A549 (cell line): ENCODE measurements at regions not wholly inside any gene's neighbourhood (a gene's known extent, or its start where the extent isn't known, plus 50 kb on each side); places are given as distances from the start of the nearest gene placed in this dataset.

Source experiments
- ATAC-seq, 2 experiments: fragments of 200-7000 bp in 1 of 2; fragments of >200 bp in 1 of 2; cut with Nextera tagmentation in 1 of 2; cut with Tn5 transposase in 1 of 2; 3 replicates each; pipeline versions ENCODE4 v1.8.0 to v1.9.1; 2018 to 2020; ENCODE audit warnings: mild to moderate bottlenecking in 1 of 2, moderate library complexity in 1 of 2
- CTCF ChIA-PET: fragments of 300-600 bp; sonication (Branson Sonifier 250); formaldehyde crosslinking; extraction: SDS; loops from one replicate; lab custom pipeline; 2021; ENCODE audit warnings: antibody characterized with exemption, inconsistent platforms; lab: Yijun Ruan, JAX
- POLR2A ChIA-PET: fragments of 350-600 bp; formaldehyde crosslinking; extraction: SDS; loops from one replicate; lab custom pipeline; 2021; ENCODE audit warnings: antibody characterized with exemption, inconsistent platforms; lab: Yijun Ruan, JAX
- DNase-seq, 2 experiments: peaks; one replicate each; pipeline versions ENCODE4 v3.0.0 to v3.0.0-alpha.2; 2011 to 2016; ENCODE audit warnings: low read depth in 1 of 2, low spot score in 1 of 2
- FAIRE-seq: peaks from 2 replicates; lab custom pipeline; 2011; peaks lifted over from hg19 to GRCh38; lab: Jason Lieb, UNC
- H3K27ac ChIP-seq, 2 experiments: fragments of >200 bp; sonication (Bioruptor Twin); formaldehyde crosslinking; 3 replicates each; pipeline ENCODE4 v1.5.1; 2016 to 2017
- H3K4me1 ChIP-seq: fragments of >200 bp; sonication (Bioruptor Twin); formaldehyde crosslinking; 3 replicates; pipeline ENCODE4 v1.6.1; 2016
- H3K4me2 ChIP-seq: fragments of >200 bp; sonication (Bioruptor Twin); formaldehyde crosslinking; 3 replicates; pipeline ENCODE4 v1.6.1; 2016
- H3K4me3 ChIP-seq: fragments of >200 bp; sonication (Bioruptor Twin); formaldehyde crosslinking; 3 replicates; pipeline ENCODE4 v1.5.1; 2016
- H3K9me3 ChIP-seq: fragments of >200 bp; sonication (Bioruptor Twin); formaldehyde crosslinking; 3 replicates; pipeline ENCODE4 v1.6.1; 2016
- BCL3 ChIP-seq: fragments of >200 bp; sonication (Bioruptor Twin); formaldehyde crosslinking; IDR thresholded peaks from 3 replicates; pipeline ENCODE4 v1.6.1; 2016
- CBX2 ChIP-seq: fragments of 200-600 bp; sonication (generic); IDR thresholded peaks from 2 replicates; pipeline ENCODE4 v1.6.1; 2016; ENCODE audit warnings: low read depth, mild to moderate bottlenecking, borderline replicate concordance
- CEBPB ChIP-seq, 2 experiments: fragments of >200 bp in 1 of 2; sonication (Bioruptor Twin) in 1 of 2; formaldehyde crosslinking in 1 of 2; IDR thresholded peaks; 2 replicates each; pipeline ENCODE4 v1.6.1; 2012 to 2016
- CHD2 ChIP-seq: fragments of 150-350 bp; IDR thresholded peaks from 2 replicates; pipeline ENCODE4 v1.6.1; 2014; ENCODE audit warnings: low read length; ENCODE audit not compliant: partially characterized antibody
- EP300 ChIP-seq, 2 experiments: fragments of >200 bp; sonication (Bioruptor Twin); formaldehyde crosslinking; IDR thresholded peaks; 2 replicates in 1 of 2; 3 replicates in 1 of 2; pipeline ENCODE4 v1.6.1; 2016 to 2017
- FOSB ChIP-seq: fragments of 250-450 bp; sonication (Bioruptor Pico); IDR thresholded peaks from 2 replicates; pipeline ENCODE4 v1.5.0; 2020; ENCODE audit warnings: mild to moderate bottlenecking, moderate library complexity
- FOXS1 ChIP-seq: fragments of 250-450 bp; sonication (Bioruptor Pico); IDR thresholded peaks from 2 replicates; pipeline ENCODE4 v1.5.0; 2020; ENCODE audit warnings: mild to moderate bottlenecking, moderate library complexity
- HDAC2 ChIP-seq: fragments of 200-600 bp; sonication (generic); IDR thresholded peaks from 2 replicates; pipeline ENCODE4 v1.6.1; 2016
- HOXA7 ChIP-seq: fragments of 250-450 bp; sonication (Bioruptor Pico); IDR thresholded peaks from 2 replicates; pipeline ENCODE4 v1.5.0; 2020; ENCODE audit warnings: mild to moderate bottlenecking, moderate library complexity
- HOXB13 ChIP-seq: fragments of 250-450 bp; sonication (Bioruptor Pico); IDR thresholded peaks from 2 replicates; pipeline ENCODE4 v1.5.0; 2020; ENCODE audit warnings: low read depth, mild to moderate bottlenecking, moderate library complexity
- HOXB5 ChIP-seq: fragments of 250-450 bp; sonication (Bioruptor Pico); IDR thresholded peaks from 2 replicates; pipeline ENCODE4 v1.5.0; 2020; ENCODE audit warnings: mild to moderate bottlenecking, moderate library complexity
- JUN ChIP-seq, 2 experiments: fragments of >200 bp; sonication (Bioruptor Twin); formaldehyde crosslinking; IDR thresholded peaks; 2 replicates in 1 of 2; 3 replicates in 1 of 2; pipeline ENCODE4 v1.6.1; 2016 to 2017
- JUNB ChIP-seq: fragments of >200 bp; sonication (Bioruptor Twin); formaldehyde crosslinking; IDR thresholded peaks from 2 replicates; pipeline ENCODE4 v1.6.1; 2016
- KDM5A ChIP-seq: fragments of 200-600 bp; sonication (generic); IDR thresholded peaks from 2 replicates; pipeline ENCODE4 v1.6.1; 2016; ENCODE audit warnings: antibody characterized with exemption, mild to moderate bottlenecking
- MAFK ChIP-seq: fragments of 450-650 bp; IDR thresholded peaks from 2 replicates; pipeline ENCODE4 v1.6.1; 2014; ENCODE audit not compliant: partially characterized antibody
- MAX ChIP-seq: IDR thresholded peaks from 2 replicates; pipeline ENCODE4 v1.6.1; 2012
- NFE2L2 ChIP-seq: fragments of 150-350 bp; conservative IDR thresholded peaks from 2 replicates; pipeline ENCODE4 v1.6.1; 2014; ENCODE audit warnings: low read length
- RAD21 ChIP-seq, 2 experiments: fragments of >200 bp in 1 of 2; sonication (Bioruptor Twin) in 1 of 2; formaldehyde crosslinking in 1 of 2; IDR thresholded peaks in 1 of 2; conservative IDR thresholded peaks in 1 of 2; 2 replicates in 1 of 2; 3 replicates in 1 of 2; pipeline ENCODE4 v1.6.1; 2012 to 2018; ENCODE audit warnings: inconsistent platforms in 1 of 2
- RFX5 ChIP-seq: fragments of 450-650 bp; IDR thresholded peaks from 2 replicates; pipeline ENCODE4 v1.7.1; 2014; ENCODE audit warnings: antibody characterized with exemption, mild to moderate bottlenecking, moderate library complexity
- SMC3 ChIP-seq: fragments of >200 bp; sonication (Bioruptor Twin); formaldehyde crosslinking; IDR thresholded peaks from 3 replicates; pipeline ENCODE4 v1.6.1; 2018; ENCODE audit warnings: inconsistent platforms
- TP53 ChIP-seq: fragments of 250-450 bp; sonication (Bioruptor Pico); IDR thresholded peaks from 2 replicates; pipeline ENCODE4 v1.5.0; 2021; ENCODE audit warnings: mild to moderate bottlenecking, moderate library complexity
- USF2 ChIP-seq: fragments of 450-650 bp; IDR thresholded peaks from 2 replicates; pipeline ENCODE4 v1.6.1; 2014; ENCODE audit warnings: antibody characterized with exemption
- ZC3H11A ChIP-seq: fragments of 450-650 bp; IDR thresholded peaks from 2 replicates; pipeline ENCODE4 v1.6.1; 2014; ENCODE audit warnings: antibody characterized with exemption, mild to moderate bottlenecking
- ZFP36 ChIP-seq: fragments of 450-650 bp; IDR thresholded peaks from 2 replicates; pipeline ENCODE4 v1.6.1; 2014; ENCODE audit warnings: borderline replicate concordance; ENCODE audit not compliant: partially characterized antibody
- ZSCAN20 ChIP-seq: fragments of 250-450 bp; sonication (Bioruptor Pico); IDR thresholded peaks from 2 replicates; pipeline ENCODE4 v1.8.0; 2022; ENCODE audit warnings: mild to moderate bottlenecking, moderate library complexity
- WGBS: methylation state at CpG from one replicate; pipeline ENCODE4 v1.1.6; 2017; ENCODE audit errors: missing lambda C conversion rate; 5-methylcytosine and 5-hydroxymethylcytosine counted together
- TF ChIP-seq, protein P1 (sequence below): fragments of 250-450 bp; sonication (Bioruptor Pico); IDR thresholded peaks from 2 replicates; pipeline ENCODE4 v1.5.0; 2020; ENCODE audit warnings: low read depth, mild to moderate bottlenecking, moderate library complexity
- TF ChIP-seq, protein P2 (sequence below): fragments of 200-600 bp; sonication (generic); IDR thresholded peaks from 2 replicates; pipeline ENCODE4 v1.6.1; 2016; ENCODE audit warnings: antibody characterized with exemption, mild to moderate bottlenecking, moderate library complexity

DNA sequence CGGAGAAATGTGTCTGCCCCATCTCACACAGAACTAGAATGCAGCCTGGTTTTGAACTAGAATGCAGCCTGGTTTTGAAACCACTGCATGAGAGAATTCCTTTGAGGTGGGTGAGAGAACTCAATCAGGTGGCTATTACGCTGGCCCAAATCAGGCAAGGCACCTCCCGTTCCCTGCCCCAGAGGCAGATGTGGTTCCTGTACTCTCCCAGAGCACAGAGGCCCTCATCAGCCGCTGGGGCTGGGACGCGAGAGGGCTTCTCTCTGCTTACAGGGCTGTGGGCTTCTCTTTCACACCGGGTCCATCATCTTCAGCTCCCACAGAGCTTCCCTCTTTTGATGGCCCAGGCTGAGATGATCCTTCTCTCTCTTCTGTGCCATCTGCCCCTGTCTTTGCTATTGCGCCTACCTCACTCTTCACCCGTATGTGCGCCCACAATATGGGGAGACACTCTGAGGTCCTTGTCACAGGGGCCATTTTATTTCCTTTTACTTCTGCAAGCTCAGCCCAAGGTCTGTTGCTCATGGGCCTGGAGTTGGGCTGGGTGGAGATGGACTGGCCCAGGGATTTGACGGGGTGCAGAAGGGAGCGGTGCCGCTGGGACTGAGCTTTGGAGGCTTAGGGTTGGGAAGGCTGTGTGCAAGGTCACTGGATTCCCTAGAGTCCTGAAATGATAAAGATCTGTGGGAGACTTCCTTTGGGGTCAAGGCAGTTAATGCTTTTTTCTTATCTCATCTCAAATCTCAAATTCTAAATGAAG is 84.4 kb upstream of the HS6ST1 start (continued):
- TF ChIP-seq, protein P1, sequence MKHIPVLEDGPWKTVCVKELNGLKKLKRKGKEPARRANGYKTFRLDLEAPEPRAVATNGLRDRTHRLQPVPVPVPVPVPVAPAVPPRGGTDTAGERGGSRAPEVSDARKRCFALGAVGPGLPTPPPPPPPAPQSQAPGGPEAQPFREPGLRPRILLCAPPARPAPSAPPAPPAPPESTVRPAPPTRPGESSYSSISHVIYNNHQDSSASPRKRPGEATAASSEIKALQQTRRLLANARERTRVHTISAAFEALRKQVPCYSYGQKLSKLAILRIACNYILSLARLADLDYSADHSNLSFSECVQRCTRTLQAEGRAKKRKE (CRISPR knock-in tag), result no peak
- TF ChIP-seq RFX5 (no peak), EP300 (IDR thresholded peaks at IDR 0.05) (no peak), JUN (IDR thresholded peaks at IDR 0.05) (no peak), MAX (no peak)

GRCh38 chr2:128403814-128404708 is 85.4 kb upstream of the HS6ST1 start:
- no peak for FAIRE-seq
- no peak overlapping the region for H3K27ac ChIP-seq
- H3K4me1 ChIP-seq, result no peaks in the 10 kb centered on the region
- 48% methylated on average over 5 of the region's 5 CpGs for WGBS
- no peak overlapping the region for H3K4me3 ChIP-seq
- DNase-seq, result no peak
- CTCF ChIA-PET, result interaction anchor here (0.6 kb wide), 1 partner anchor 71 kb away, joined by 3 read pairs; no protein-coding TSS in a partner anchor
- no peak for TF ChIP-seq MAFK
- no peak for TF ChIP-seq JUN (IDR thresholded peaks at IDR 0.05)
- TF ChIP-seq ZFP36, result peak; percentile 69
- no peak for TF ChIP-seq SMC3
- no peak for TF ChIP-seq ZC3H11A
- TF ChIP-seq TP53 (CRISPR knock-in tag), result no peak
- TF ChIP-seq JUNB, result no peak
- H3K4me2 ChIP-seq, result no peak overlapping the region
- H3K9me3 ChIP-seq, result no peaks in the 10 kb centered on the region
- no peak for ATAC-seq
- POLR2A ChIA-PET, result no interaction called here

GRCh38 chr2:128404709-128405466 is 86.2 kb upstream of the HS6ST1 start:
- CTCF ChIA-PET, result interaction anchor here (0.6 kb wide), 1 partner anchor 72 kb away, joined by 3 read pairs; no protein-coding TSS in a partner anchor
- DNase-seq (no peak), ATAC-seq (no peak)
- WGBS, result 66% methylated on average over 11 of the region's 11 CpGs
- Histone ChIP-seq H3K4me2 (no peak overlapping the region), H3K27ac (no peak overlapping the region), H3K4me3 (no peak overlapping the region)
- POLR2A ChIA-PET, result no interaction called here
- TF ChIP-seq CBX2, result no peak
- TF ChIP-seq USF2, result no peak
- TF ChIP-seq RAD21 (conservative IDR thresholded peaks at IDR 0.05 in 1 of 2, IDR thresholded peaks at IDR 0.05 in 1 of 2), result no peak
- TF ChIP-seq FOXS1 (CRISPR knock-in tag), result no peak
- TF ChIP-seq CHD2, result no peak
- TF ChIP-seq FOSB (CRISPR knock-in tag), result no peak
- no peak for TF ChIP-seq CEBPB (IDR thresholded peaks at IDR 0.05)
- TF ChIP-seq HDAC2, result no peak
- no peak for TF ChIP-seq EP300 (IDR thresholded peaks at IDR 0.05)
- TF ChIP-seq HOXB13, result no peak
- TF ChIP-seq NFE2L2, result no peak
- no peak for TF ChIP-seq BCL3
- TF ChIP-seq HOXA7, result no peak
- no peak for TF ChIP-seq ZSCAN20 (CRISPR knock-in tag)
- no peak for TF ChIP-seq HOXB5 (CRISPR knock-in tag)
- no peak for TF ChIP-seq KDM5A
- TF ChIP-seq, protein P2, sequence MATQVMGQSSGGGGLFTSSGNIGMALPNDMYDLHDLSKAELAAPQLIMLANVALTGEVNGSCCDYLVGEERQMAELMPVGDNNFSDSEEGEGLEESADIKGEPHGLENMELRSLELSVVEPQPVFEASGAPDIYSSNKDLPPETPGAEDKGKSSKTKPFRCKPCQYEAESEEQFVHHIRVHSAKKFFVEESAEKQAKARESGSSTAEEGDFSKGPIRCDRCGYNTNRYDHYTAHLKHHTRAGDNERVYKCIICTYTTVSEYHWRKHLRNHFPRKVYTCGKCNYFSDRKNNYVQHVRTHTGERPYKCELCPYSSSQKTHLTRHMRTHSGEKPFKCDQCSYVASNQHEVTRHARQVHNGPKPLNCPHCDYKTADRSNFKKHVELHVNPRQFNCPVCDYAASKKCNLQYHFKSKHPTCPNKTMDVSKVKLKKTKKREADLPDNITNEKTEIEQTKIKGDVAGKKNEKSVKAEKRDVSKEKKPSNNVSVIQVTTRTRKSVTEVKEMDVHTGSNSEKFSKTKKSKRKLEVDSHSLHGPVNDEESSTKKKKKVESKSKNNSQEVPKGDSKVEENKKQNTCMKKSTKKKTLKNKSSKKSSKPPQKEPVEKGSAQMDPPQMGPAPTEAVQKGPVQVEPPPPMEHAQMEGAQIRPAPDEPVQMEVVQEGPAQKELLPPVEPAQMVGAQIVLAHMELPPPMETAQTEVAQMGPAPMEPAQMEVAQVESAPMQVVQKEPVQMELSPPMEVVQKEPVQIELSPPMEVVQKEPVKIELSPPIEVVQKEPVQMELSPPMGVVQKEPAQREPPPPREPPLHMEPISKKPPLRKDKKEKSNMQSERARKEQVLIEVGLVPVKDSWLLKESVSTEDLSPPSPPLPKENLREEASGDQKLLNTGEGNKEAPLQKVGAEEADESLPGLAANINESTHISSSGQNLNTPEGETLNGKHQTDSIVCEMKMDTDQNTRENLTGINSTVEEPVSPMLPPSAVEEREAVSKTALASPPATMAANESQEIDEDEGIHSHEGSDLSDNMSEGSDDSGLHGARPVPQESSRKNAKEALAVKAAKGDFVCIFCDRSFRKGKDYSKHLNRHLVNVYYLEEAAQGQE, result no peak
- TF ChIP-seq, all 56 proteins: peak for 0
- no peak for FAIRE-seq
- Histone ChIP-seq H3K4me1 (no peaks in the 10 kb centered on the region), H3K9me3 (no peaks in the 10 kb centered on the region)
